Activated CD8-positive, alpha-beta T cell treated with anti-CD3 and anti-CD28 coated beads for 36 hours (primary cell): ENCODE measurements at regions not wholly inside any gene's neighbourhood (a gene's known extent, or its start where the extent isn't known, plus 50 kb on each side); places are given as distances from the start of the nearest gene placed in this dataset.

Experiments used
- ATAC-seq: fragments of 200-7000 bp; cut with Tn5 transposase; one replicate; pipeline ENCODE4 v1.10.0; 2021; ENCODE audit warnings: mild to moderate bottlenecking, moderate library complexity
- CTCF ChIA-PET: fragments of 350-600 bp; sonication (Branson Sonifier 250); formaldehyde crosslinking; loops from one replicate; lab custom pipeline; 2021; ENCODE audit warnings: antibody characterized with exemption; lab: Charles Lee
- POLR2A ChIA-PET: fragments of 350-600 bp; sonication (Branson Sonifier 250); formaldehyde crosslinking; loops from one replicate; lab custom pipeline; 2021; ENCODE audit warnings: antibody characterized with exemption; lab: Charles Lee
- DNase-seq: peaks from one replicate; pipeline ENCODE4 v3.0.0-alpha.2; 2020
- H3K27ac Mint-ChIP-seq: one replicate; pipeline ENCODE4 v1.8.0; 2021; ENCODE audit warnings: mild to moderate bottlenecking, mixed read lengths
- H3K27me3 Mint-ChIP-seq: one replicate; pipeline ENCODE4 v1.8.0; 2021; ENCODE audit warnings: mixed read lengths
- H3K36me3 Mint-ChIP-seq: one replicate; pipeline ENCODE4 v1.8.0; 2021; ENCODE audit warnings: low read depth, mixed read lengths
- H3K4me1 Mint-ChIP-seq: one replicate; pipeline ENCODE4 v1.8.0; 2021; ENCODE audit warnings: low read depth, mixed read lengths
- H3K4me3 Mint-ChIP-seq: one replicate; pipeline ENCODE4 v1.8.0; 2021; ENCODE audit warnings: mild to moderate bottlenecking, moderate library complexity, mixed read lengths
- H3K9me3 Mint-ChIP-seq: one replicate; pipeline ENCODE4 v1.8.0; 2021; ENCODE audit warnings: mixed read lengths
- CTCF ChIP-seq: fragments of 200-600 bp; IDR thresholded peaks from one replicate; pipeline ENCODE4 v1.8.0; 2022; ENCODE audit warnings: antibody characterized with exemption, mild to moderate bottlenecking
- intact Hi-C: fragments of 100-400 bp; cut with micrococcal nuclease; formaldehyde crosslinking; loops from one replicate; pipeline ENCODE4 v1.10.0; 2022

DNA sequence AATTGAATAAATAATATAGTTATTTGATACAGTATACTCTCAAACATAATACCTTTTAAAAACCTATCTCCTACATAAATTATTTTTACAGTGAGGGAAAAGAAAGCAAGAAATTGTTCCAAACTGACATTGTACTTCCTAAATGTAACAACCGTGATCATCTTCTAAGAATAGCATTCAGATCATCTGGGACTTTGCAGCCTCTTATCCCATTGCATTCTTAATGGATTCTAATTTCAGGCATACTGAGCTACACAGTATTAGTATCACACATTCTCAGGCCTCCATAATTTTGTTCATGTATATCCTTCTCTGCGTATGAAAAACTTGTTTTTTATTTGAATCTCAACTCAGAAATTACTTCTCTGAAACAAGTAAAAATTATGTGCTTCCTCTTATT lies 1134.7 kb upstream of the CDH2 start:
- Mint-ChIP-seq H3K27ac (no peak overlapping the region), H3K9me3 (peaks cover 10% of the 10 kb centered on the region)
- DNase-seq, result no peak

GRCh38 chr18:29309366-29309765 lies 1132.4 kb upstream of the CDH2 start:
- intact Hi-C loops, result no loop called here
- POLR2A ChIA-PET, result no interaction called here
- TF ChIP-seq CTCF, result no peak
- Mint-ChIP-seq H3K4me3 (no peak overlapping the region), H3K36me3 (no peaks in the 10 kb centered on the region), H3K27ac (no peak overlapping the region), H3K4me1 (no peaks in the 10 kb centered on the region), H3K9me3 (peaks cover 6% of the 10 kb centered on the region), H3K27me3 (no peaks in the 10 kb centered on the region)
- ATAC-seq (no peak), DNase-seq (no peak)
- CTCF ChIA-PET, result no interaction called here

More for the DNA sequence above, 1134.7 kb upstream of the CDH2 start:
- ChIA-PET CTCF (no interaction called here), POLR2A (no interaction called here)
- H3K27me3 Mint-ChIP-seq, result no peaks in the 10 kb centered on the region
- H3K4me3 Mint-ChIP-seq, result no peak overlapping the region
- intact Hi-C loops, result no loop called here
- no peak for TF ChIP-seq CTCF
- no peaks in the 10 kb centered on the region for H3K4me1 Mint-ChIP-seq
- H3K36me3 Mint-ChIP-seq, result no peaks in the 10 kb centered on the region
- no peak for ATAC-seq

- TF ChIP-seq CTCF, result no peak
- H3K27ac Mint-ChIP-seq, result no peak overlapping the region
- H3K27me3 Mint-ChIP-seq, result no peaks in the 10 kb centered on the region
- ChIA-PET POLR2A (no interaction called here), CTCF (no interaction called here)
- no peaks in the 10 kb centered on the region for H3K4me1 Mint-ChIP-seq
- peaks cover 12% of the 10 kb centered on the region for H3K9me3 Mint-ChIP-seq
- H3K4me3 Mint-ChIP-seq, result no peak overlapping the region
- ATAC-seq, result no peak
- no peak for DNase-seq
- H3K36me3 Mint-ChIP-seq, result no peaks in the 10 kb centered on the region
- intact Hi-C loops, result no loop called here
Measured at GRCh38 chr18:29307982-29308381, 1131.1 kb upstream of the CDH2 start.

DNA sequence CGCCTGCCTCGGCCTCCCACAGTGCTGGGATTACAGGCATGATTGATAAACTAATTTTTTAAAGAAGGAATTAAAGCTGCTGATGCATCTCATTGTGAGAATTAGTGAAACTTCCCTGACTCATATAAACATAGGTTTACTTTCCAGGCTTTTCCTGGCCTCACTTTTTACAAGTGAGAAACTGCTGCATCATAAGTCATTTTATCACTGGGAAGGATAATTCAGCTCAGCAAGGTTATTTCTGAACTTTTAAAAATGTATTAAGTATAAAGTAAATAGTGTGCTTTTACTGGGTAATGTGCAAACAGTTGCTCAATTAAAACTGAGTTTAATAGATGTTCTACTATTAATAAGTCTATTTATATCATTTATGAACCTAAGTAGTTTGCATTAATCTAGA lies 1130.3 kb upstream of the CDH2 start:
- ATAC-seq, result no peak
- intact Hi-C loops, result no loop called here

DNA sequence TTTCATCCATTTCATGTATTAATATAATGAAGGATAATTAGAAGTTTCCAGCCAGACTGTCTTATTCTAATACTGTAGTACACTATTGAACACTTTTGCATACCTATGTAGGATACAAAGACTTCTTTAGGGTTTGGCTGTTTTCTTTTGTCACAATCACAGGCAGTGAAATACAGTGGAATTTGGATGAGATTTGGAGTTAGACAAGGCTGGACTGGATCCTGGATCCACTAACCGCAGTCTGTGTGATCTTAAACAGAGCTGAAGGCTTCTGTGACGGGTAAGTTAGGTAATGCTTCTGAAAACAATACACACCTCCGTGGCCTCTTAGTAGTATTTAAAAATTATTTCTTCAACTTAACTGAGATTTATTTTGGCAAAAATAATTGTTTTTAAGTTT lies 1128.6 kb upstream of the CDH2 start:
- Mint-ChIP-seq H3K9me3 (peaks cover 15% of the 10 kb centered on the region), H3K27ac (no peak overlapping the region), H3K36me3 (no peaks in the 10 kb centered on the region), H3K4me3 (no peak overlapping the region), H3K4me1 (no peaks in the 10 kb centered on the region), H3K27me3 (no peaks in the 10 kb centered on the region)
- CTCF ChIA-PET, result no interaction called here
- DNase-seq (no peak), ATAC-seq (no peak)
- no peak for TF ChIP-seq CTCF
- POLR2A ChIA-PET, result no interaction called here
- intact Hi-C loops, result no loop called here

More for the DNA sequence above, 1130.3 kb upstream of the CDH2 start:
- Mint-ChIP-seq H3K9me3 (peaks cover 12% of the 10 kb centered on the region), H3K27me3 (no peaks in the 10 kb centered on the region), H3K27ac (no peak overlapping the region), H3K4me1 (no peaks in the 10 kb centered on the region), H3K4me3 (no peak overlapping the region), H3K36me3 (no peaks in the 10 kb centered on the region)
- no peak for DNase-seq
- no peak for TF ChIP-seq CTCF
- POLR2A ChIA-PET, result no interaction called here
- CTCF ChIA-PET, result no interaction called here
